Tibial nerve (tissue), 4 donors: ENCODE measurements at regions not wholly inside any gene's neighbourhood (a gene's known extent, or its start where the extent isn't known, plus 50 kb on each side); places are given as distances from the start of the nearest gene placed in this dataset.

ENCODE experiments used
- CTCF ChIP-seq, 5 experiments: fragments of 200-600 bp in 3 of 5; fragments of 450-650 bp in 2 of 5; sonication (generic) in 3 of 5; IDR thresholded peaks; one replicate each; pipeline ENCODE4 v1.5.1; 2016 to 2019; ENCODE audit warnings: antibody characterized with exemption in 5 of 5, mild to moderate bottlenecking in 3 of 5, moderate library complexity in 2 of 5
- EP300 ChIP-seq, 2 donors: sonication (generic); formaldehyde crosslinking; IDR thresholded peaks; one replicate each; pipeline ENCODE4 v1.6.1; 2017; ENCODE audit warnings: antibody characterized with exemption in 2 of 2, mild to moderate bottlenecking in 1 of 2
- POLR2A ChIP-seq, 2 donors: fragments of 450-650 bp; IDR thresholded peaks; one replicate each; pipeline ENCODE4 v1.6.1; 2017; ENCODE audit warnings: antibody characterized with exemption in 2 of 2, mild to moderate bottlenecking in 2 of 2, moderate library complexity in 2 of 2

- TF ChIP-seq CTCF (IDR thresholded peaks at IDR 0.05) (no peak), POLR2A (IDR thresholded peaks at IDR 0.05) (no peak), EP300 (IDR thresholded peaks at IDR 0.05) (no peak)
Observed at GRCh38 chr3:194999491-194999890, 271.5 kb downstream of the XXYLT1 start.
